ENCODE measurements at regions not wholly inside any gene's neighbourhood (a gene's known extent, or its start where the extent isn't known, plus 50 kb on each side); places are given as distances from the start of the nearest gene placed in this dataset.

- DNase-seq, result no peak
These were observed 523.0 kb upstream of the SLITRK1 start for GRCh38 chr13:84405286-84405685.

- DNase-seq, result no peak
These were observed 518.4 kb upstream of the SLITRK1 start for GRCh38 chr13:84400706-84401105.

GRCh38 chr13:84399320-84400085 lies 517.2 kb upstream of the SLITRK1 start:
- no peak for DNase-seq

DNA sequence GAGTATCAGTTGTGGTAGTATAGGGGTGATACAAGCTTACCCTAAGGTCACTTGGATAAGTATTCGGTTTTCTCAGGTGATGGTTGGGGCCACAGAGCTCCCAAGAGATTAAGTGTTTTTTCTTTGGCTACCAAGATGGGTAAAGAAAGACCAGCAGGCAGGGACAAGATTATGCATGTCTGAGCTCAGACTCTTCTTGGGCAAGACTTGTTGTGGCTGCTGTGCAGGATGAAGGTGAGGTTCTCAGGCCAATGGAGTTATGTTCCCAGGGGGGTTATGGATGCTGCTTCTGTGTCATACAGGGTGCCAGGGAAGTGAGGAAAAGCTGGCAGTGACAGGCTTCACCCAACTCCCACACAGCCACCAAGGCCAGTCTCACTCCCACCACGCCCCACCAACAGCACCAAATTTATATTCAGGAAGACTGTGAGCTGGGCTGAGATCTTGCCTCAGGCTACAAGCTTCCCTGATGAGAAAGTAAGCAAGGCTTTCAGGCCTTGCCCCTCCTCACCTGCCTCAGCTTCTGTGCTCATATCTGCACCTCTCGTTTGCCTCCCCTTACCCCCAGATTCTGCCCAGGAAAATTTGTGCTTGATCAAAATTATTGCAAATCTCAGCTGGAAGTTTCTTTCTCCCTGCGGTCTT lies 511.8 kb upstream of the SLITRK1 start:
- no peak for DNase-seq

DNA sequence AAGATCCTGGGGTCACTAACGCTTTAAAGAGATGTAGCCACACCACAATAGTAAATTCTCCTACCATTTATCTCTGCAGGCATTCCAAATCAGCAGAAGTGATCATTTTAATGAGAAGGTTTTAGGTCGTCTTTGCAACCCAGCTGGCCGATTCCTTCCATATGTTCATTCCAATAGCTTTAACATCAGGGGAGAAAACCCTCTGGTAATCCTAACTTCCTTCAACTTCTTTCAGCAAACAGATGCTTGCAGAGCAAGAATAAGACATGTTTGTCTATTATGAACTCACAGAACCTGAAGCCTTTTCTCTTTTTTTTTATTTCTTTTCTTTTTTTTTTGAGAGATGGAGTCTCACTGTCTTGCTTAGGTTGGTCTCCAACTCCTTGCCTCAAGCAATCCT lies 498.6 kb upstream of the SLITRK1 start:
- DNase-seq, result no peak

DNA sequence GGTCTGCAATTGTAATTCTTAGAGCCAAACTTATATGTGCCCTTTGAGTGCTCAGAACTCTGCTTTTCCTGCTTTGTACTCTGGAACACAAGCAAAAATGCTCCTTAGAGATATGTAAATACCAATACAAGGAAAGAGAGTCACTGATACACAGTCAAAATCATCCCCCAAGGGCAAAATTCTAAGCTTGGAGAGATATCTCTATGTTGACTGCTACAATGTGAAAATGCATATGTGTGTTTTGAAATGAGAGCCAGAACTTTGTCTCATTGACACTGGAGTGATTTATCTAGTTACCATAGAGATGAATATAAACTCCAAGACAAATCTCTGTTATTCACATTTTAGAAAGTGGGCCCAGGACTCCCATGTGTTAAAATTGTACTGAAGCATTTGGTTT lies 494.8 kb upstream of the SLITRK1 start:
- no peak for DNase-seq

DNA sequence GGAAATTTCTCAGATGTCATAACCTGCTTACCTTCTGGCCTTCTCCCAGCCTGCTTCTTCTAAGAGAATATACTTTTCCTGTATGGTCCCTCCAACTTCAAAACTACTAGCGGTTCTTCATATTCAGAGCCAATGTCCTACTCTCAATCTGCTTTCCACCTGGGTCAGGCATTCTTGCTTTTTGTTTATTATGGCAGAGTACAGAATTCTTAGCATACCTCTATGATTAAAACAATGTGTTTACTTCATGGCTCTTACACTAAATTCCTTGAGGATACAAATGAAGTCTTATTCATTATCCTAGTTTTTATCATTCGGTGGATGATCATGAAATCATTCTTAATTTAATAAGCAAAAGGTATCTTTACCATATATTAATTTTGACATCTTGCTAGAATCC lies 484.2 kb upstream of the SLITRK1 start:
- DNase-seq, result no peak

GRCh38 chr13:84362777-84363176 lies 480.5 kb upstream of the SLITRK1 start:
- DNase-seq, result no peak

GRCh38 chr13:84360822-84361221 lies 478.5 kb upstream of the SLITRK1 start:
- no peak for DNase-seq

GRCh38 chr13:84358601-84359000 lies 476.3 kb upstream of the SLITRK1 start:
- no peak for DNase-seq

- DNase-seq, result no peak
These were observed 470.7 kb upstream of the SLITRK1 start for GRCh38 chr13:84352946-84353345.

DNA sequence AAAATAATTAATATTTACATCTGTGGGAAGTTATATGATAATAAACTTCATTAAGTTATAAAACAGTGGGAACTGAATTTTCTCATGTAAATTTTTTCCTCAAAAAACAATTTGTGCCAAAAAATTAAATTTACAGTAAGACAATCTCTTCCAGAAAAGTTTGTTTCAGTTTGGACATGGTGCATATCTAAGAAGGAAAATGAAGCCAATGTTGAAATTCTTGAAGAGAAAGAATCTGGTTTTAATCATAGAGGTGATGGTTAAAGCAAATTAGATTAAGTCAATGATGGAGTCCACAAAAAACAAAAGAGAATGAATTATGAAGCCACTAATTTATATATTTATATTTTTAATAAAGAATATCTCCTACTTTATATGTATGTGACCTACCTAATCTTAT lies 457.2 kb upstream of the SLITRK1 start:
- no peak for DNase-seq

DNA sequence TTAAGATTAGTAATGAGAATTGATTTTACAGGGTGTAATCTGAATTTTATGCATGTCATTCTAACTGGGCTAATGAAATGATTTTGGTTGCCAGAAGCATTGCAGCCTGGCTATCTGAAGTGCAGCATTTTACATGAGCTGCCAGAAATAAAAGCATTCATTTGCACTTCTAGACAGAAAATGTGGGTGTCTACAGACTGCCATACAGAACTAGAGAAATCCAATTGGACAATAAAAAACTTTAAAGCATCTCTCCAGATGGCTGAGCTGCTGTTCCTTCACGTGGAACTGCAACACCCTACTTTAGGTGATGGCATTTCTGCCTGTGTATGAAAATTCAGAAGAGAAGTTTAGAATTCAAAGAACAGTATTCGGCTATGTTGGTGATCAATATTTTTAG lies 450.1 kb upstream of the SLITRK1 start:
- no peak for DNase-seq

GRCh38 chr13:84315527-84315926 lies 433.3 kb upstream of the SLITRK1 start:
- DNase-seq, result no peak

DNA sequence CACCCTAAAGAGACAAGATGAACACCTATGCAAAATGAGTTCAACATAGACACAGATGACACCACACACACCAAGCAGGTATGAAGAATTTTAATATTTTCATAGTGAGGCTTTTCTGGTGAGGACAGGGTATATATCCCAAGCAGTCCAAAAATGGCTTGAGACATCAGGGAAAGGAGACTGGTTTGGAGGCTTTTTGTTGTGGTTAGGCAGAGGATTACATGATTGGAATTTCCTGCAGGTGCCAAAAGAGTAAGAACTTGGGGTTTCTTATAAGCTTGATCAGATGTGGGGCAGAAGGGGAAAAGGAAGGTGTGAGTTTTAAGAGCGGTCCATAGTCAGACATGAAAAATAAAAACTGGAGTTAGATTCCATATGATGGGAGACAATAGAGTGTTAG lies 420.8 kb upstream of the SLITRK1 start:
- no peak for DNase-seq

DNA sequence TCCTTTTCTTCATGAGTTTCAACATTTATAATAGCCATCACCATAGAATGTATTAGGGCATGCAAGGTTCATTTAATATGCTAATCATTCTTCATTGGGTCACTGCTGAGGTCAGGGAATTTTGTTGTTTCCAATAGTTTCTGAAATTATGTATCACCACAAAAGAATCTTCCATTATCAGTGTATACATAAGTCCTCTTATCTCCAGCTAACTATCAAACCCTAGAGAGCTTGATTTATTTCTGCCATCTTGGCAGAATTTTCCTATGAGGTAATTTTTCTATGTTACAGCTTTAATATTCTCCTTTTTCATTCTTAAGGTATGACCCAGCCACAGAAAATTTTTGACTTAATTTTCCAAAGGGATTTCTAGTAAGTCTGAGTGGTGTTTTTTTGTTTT lies 415.0 kb upstream of the SLITRK1 start:
- no peak for DNase-seq

DNA sequence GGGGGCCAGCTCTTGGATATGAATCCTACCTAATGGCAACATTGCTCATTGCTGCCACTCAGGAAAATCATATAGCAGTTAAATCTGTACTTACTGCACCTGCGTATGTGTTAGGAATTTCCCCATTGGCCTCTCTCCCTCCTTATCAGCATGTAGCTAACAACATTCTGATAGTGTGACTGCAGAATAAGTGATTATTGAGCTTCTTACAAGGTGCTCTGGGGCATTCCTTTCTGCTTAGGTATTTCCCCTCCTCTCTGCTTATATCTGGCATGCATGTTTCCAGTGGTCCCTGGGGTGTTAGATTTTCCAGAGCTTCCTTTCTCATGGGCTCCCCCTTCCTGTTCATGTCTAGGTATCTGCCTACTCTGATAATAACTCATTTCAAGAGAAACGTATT lies 414.1 kb upstream of the SLITRK1 start:
- DNase-seq, result no peak

- no peak for DNase-seq
These were observed 412.3 kb upstream of the SLITRK1 start for GRCh38 chr13:84294576-84294975.

- DNase-seq, result no peak
These were observed 408.1 kb upstream of the SLITRK1 start for GRCh38 chr13:84290386-84290785.

- no peak for DNase-seq
These were observed 396.9 kb upstream of the SLITRK1 start for GRCh38 chr13:84279166-84279565.

DNA sequence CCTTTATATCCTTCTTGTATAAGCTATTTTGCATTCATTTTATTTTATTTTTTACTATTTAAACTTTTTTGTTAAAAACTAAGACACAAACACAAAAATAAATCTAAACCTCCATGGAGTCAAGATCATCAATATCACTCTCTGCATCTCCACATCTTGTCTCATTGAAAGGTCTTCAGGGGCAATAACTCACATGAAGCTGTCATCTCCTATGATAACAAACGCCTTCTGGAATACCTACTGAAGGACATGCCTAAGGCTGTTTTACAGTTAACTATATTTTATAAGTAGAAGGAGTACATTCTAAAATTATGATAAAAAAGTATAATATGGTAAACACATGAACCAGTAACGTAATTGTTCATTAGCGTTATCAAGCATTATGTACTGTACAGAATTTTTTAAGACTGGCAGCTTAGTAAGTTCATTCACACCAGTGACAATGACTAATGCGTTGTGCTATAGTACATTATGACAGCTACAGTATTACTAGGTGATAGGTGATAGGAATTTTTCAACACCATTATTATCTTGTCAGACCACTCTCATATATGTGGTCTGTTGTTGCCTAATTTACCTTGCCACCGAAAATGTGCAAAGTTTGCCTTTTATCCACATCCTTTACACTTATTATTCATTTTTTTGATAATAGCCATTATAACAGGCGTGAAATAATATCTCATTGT lies 390.7 kb upstream of the SLITRK1 start:
- no peak for DNase-seq

- no peak for DNase-seq
These were observed 383.0 kb upstream of the SLITRK1 start for GRCh38 chr13:84265257-84265764.

- no peak for DNase-seq
These were observed 381.2 kb upstream of the SLITRK1 start for GRCh38 chr13:84263354-84264069.
